Kidney (tissue), 13 donors: ENCODE measurements at regions not wholly inside any gene's neighbourhood (a gene's known extent, or its start where the extent isn't known, plus 50 kb on each side); places are given as distances from the start of the nearest gene placed in this dataset.
A peak's percentile ranks its signal among the peaks of the same experiment; 100 is the strongest.

Source experiments
- DNase-seq, 5 donors: peaks; one replicate each; pipeline ENCODE4 v3.0.0-alpha.2; 2013 to 2020
- FAIRE-seq: peaks from 2 replicates; lab custom pipeline; 2012; peaks lifted over from hg19 to GRCh38; lab: Jason Lieb, UNC
- H3K27ac ChIP-seq, 2 donors: one replicate each; pipeline ENCODE4 v1.7.0; 2013; ENCODE audit warnings: low read depth in 2 of 2, low read length in 2 of 2, inconsistent platforms in 1 of 2
- H3K27me3 ChIP-seq: one replicate; pipeline ENCODE4 v1.7.1; 2013; ENCODE audit warnings: low read length, inconsistent platforms; ENCODE audit not compliant: control insufficient read depth, insufficient read depth
- H3K36me3 ChIP-seq, 3 donors: one replicate each; pipeline versions ENCODE4 v1.7.0 to v1.7.1; 2013; ENCODE audit warnings: low read length in 3 of 3, control low read depth in 1 of 3, inconsistent platforms in 1 of 3; ENCODE audit not compliant: insufficient read depth in 3 of 3, control insufficient read depth in 2 of 3
- H3K4me1 ChIP-seq, 3 donors: one replicate each; pipeline versions ENCODE4 v1.7.0 to v1.7.1; 2013; ENCODE audit warnings: low read length in 3 of 3, inconsistent platforms in 1 of 3, low read depth in 1 of 3; ENCODE audit not compliant: control insufficient read depth in 2 of 3, insufficient read depth in 2 of 3
- H3K4me3 ChIP-seq, 3 donors: one replicate each; pipeline versions ENCODE4 v1.7.0 to v1.8.1; 2013; ENCODE audit warnings: low read length in 3 of 3, control low read depth in 1 of 3, inconsistent platforms in 1 of 3
- H3K9ac ChIP-seq, 3 donors: one replicate each; pipeline versions ENCODE4 v1.7.0 to v1.7.1; 2013; ENCODE audit warnings: low read length in 3 of 3, control low read depth in 1 of 3, inconsistent platforms in 1 of 3
- H3K9me3 ChIP-seq, 3 donors: one replicate each; pipeline versions ENCODE4 v1.7.0 to v1.7.1; 2013; ENCODE audit warnings: low read length in 3 of 3, control low read depth in 1 of 3, inconsistent platforms in 1 of 3; ENCODE audit not compliant: control insufficient read depth in 2 of 3, insufficient read depth in 1 of 3
- CTCF ChIP-seq: IDR thresholded peaks from 3 replicates; pipeline ENCODE4 v1.5.1; 2012; ENCODE audit warnings: mild to moderate bottlenecking, moderate library complexity, borderline replicate concordance; ENCODE audit not compliant: insufficient read depth; ENCODE audit errors: extremely low read depth
- intact Hi-C: fragments of 100-400 bp; cut with DNase I; formaldehyde crosslinking; loops from one replicate; pipeline ENCODE4 v1.11.1; 2022
- donor health status: control.
- donor health status: control.
- donor health status: control.
- donor health status: control.
- donor health status: control.
- donor health status: DM: yes; HTN: yes; CAD: no.
- donor health status: Normal renal cell carcinoma (clear cell type).

- intact Hi-C loops, result no loop called here
- Histone ChIP-seq H3K27ac (peak overlapping the region; percentile 22 to 35), H3K4me3 (no peak overlapping the region), H3K27me3 (no peaks in the 10 kb centered on the region), H3K36me3 (no peaks in the 10 kb centered on the region), H3K9ac (no peak overlapping the region), H3K4me1 (peaks cover 0 to 16% (median 14%) of the 10 kb centered on the region in 3 donors), H3K9me3 (no peaks in the 10 kb centered on the region)
- DNase-seq, result peak in 3 of 5 donors; percentile 7 to 72 (median 36)
- no peak for FAIRE-seq
- TF ChIP-seq CTCF, result no peak
Observed at GRCh38 chr2:128441341-128442052, 122.8 kb upstream of the HS6ST1 start.

GRCh38 chr2:128442053-128442751 is 123.5 kb upstream of the HS6ST1 start:
- H3K4me1 ChIP-seq, result peaks cover 0 to 17% (median 17%) of the 10 kb centered on the region in 3 donors
- FAIRE-seq (no peak), DNase-seq (peak in 4 of 5 donors; percentile 33 to 78 (median 56))
- no peaks in the 10 kb centered on the region for H3K9me3 ChIP-seq
- H3K27ac ChIP-seq, result peak overlapping the region; percentile 35 to 57
- TF ChIP-seq CTCF, result no peak
- peak overlapping the region in 1 of 3 donors; percentile 12 for H3K9ac ChIP-seq
- no peak overlapping the region for H3K4me3 ChIP-seq
- no peaks in the 10 kb centered on the region for H3K27me3 ChIP-seq
- intact Hi-C loops, result no loop called here
- no peaks in the 10 kb centered on the region for H3K36me3 ChIP-seq

GRCh38 chr2:128442891-128443302 is 124.2 kb upstream of the HS6ST1 start:
- Histone ChIP-seq H3K4me1 (peaks cover 0 to 17% (median 17%) of the 10 kb centered on the region in 3 donors), H3K9me3 (no peaks in the 10 kb centered on the region), H3K27ac (peak overlapping the region in 1 of 2 donors; percentile 57), H3K9ac (peak overlapping the region in 1 of 3 donors; percentile 12), H3K27me3 (no peaks in the 10 kb centered on the region), H3K36me3 (no peaks in the 10 kb centered on the region), H3K4me3 (no peak overlapping the region)
- intact Hi-C loops, result no loop called here
- FAIRE-seq, result no peak
- no peak for TF ChIP-seq CTCF
- peak; percentile 17 to 80 (median 49) for DNase-seq
